ENCODE measurements at regions not wholly inside any gene's neighbourhood (a gene's known extent, or its start where the extent isn't known, plus 50 kb on each side); places are given as distances from the start of the nearest gene placed in this dataset.

DNA sequence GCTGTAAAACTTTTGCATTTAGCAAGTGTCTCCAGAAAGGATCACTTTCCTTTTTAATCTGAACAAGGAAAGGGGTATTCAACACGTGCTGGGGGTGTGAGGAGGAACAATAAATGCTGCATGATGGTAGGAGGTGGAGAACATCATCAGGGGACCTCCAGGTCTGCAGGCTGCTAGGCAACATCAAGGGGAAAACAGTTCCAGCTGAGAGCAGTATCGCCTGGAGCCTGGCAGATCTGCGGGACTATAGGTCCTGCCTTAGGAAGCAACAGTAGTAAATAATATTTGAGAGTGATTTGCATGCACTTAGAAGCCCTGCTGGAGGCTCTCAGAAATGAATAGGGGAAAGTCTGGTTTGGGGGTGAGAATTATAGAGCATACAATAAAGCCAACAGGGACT, 175.6 kb downstream of the SUCLG1 start:
- no peak overlapping the region for H3K4me3 ChIP-seq (ENCODE audit: low read depth, low read length)
- no peak for DNase-seq (ENCODE audit: low read depth, low spot score)
- in situ Hi-C loops (cut with HindIII; ENCODE audit: low sequenced_read_pairs), result no loop called here
- TF ChIP-seq, protein P1, sequence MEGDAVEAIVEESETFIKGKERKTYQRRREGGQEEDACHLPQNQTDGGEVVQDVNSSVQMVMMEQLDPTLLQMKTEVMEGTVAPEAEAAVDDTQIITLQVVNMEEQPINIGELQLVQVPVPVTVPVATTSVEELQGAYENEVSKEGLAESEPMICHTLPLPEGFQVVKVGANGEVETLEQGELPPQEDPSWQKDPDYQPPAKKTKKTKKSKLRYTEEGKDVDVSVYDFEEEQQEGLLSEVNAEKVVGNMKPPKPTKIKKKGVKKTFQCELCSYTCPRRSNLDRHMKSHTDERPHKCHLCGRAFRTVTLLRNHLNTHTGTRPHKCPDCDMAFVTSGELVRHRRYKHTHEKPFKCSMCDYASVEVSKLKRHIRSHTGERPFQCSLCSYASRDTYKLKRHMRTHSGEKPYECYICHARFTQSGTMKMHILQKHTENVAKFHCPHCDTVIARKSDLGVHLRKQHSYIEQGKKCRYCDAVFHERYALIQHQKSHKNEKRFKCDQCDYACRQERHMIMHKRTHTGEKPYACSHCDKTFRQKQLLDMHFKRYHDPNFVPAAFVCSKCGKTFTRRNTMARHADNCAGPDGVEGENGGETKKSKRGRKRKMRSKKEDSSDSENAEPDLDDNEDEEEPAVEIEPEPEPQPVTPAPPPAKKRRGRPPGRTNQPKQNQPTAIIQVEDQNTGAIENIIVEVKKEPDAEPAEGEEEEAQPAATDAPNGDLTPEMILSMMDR (IDR thresholded peaks at IDR 0.05; ENCODE audit: low read depth, low read length), result no peak

DNA sequence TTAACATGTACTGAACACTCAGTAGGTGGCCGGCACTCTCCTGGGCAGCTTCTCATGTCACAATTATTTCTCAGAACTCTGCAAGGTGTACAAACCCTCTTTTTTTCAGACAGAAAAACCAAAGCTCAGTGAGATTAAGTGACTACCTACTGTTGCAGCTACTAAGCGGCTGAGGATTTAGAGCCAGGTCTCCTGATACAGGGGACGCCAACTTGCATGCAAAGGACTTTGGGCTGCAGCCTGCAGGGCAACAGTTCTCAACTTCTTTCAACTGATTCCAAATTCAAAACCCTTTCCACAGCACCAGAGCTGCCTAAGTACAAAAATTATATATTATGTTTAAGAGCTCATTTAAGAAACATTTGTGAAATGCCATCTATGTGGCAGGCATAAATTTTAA, 177.6 kb downstream of the SUCLG1 start:
- H3K4me3 ChIP-seq (ENCODE audit: low read depth, low read length), result no peak overlapping the region
- in situ Hi-C loops (cut with HindIII; ENCODE audit: low sequenced_read_pairs), result no loop called here
- DNase-seq (ENCODE audit: low read depth, low spot score), result no peak
- TF ChIP-seq, protein P1 (IDR thresholded peaks at IDR 0.05; ENCODE audit: low read depth, low read length), result no peak

DNA sequence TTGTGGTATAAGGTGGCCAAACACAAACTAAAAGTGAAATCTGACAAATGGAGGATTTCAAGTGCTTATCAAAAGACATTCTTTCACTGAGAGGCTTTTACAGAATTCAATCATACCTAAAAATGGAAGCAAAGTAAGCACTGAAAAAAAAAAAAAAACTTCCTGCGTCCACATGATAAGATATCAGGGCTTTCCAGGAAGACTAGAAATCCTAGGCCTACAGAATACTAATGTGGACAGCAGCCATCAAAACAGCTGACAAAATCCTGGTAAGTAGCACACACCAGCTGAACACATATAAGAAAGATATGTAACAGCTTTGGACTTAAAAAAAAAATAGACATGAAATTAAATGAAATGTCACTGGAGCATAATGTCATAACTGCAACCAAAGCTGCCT, 178.2 kb downstream of the SUCLG1 start:
- no peak overlapping the region for H3K4me3 ChIP-seq (ENCODE audit: low read depth, low read length)
- TF ChIP-seq, protein P1 (IDR thresholded peaks at IDR 0.05; ENCODE audit: low read depth, low read length), result no peak
- DNase-seq (ENCODE audit: low read depth, low spot score), result no peak
- in situ Hi-C loops (cut with HindIII; ENCODE audit: low sequenced_read_pairs), result no loop called here

DNA sequence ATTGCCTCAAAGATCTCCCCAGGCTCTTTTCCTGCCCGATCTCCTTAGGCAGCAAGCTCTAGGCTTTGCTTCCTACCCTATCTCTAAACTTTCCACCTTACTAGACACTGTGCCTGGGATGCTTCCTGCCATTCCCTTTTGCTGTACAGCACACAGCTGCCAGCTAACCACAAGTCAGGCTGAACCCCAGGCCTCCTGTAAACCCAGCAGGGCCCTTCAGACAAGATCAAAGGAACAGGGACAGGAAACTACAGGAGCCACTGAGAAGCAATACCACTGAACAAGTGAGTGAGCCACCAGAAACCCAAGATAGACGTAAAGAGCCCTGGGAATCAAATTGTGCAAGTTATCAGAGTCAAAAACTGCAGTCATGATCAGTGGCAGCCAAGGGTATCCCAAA, 180.7 kb downstream of the SUCLG1 start:
- in situ Hi-C loops (cut with HindIII; ENCODE audit: low sequenced_read_pairs), result no loop called here
- H3K4me3 ChIP-seq (ENCODE audit: low read depth, low read length), result no peak overlapping the region
- TF ChIP-seq, protein P1 (IDR thresholded peaks at IDR 0.05; ENCODE audit: low read depth, low read length), result no peak
- no peak for DNase-seq (ENCODE audit: low read depth, low spot score)

DNA sequence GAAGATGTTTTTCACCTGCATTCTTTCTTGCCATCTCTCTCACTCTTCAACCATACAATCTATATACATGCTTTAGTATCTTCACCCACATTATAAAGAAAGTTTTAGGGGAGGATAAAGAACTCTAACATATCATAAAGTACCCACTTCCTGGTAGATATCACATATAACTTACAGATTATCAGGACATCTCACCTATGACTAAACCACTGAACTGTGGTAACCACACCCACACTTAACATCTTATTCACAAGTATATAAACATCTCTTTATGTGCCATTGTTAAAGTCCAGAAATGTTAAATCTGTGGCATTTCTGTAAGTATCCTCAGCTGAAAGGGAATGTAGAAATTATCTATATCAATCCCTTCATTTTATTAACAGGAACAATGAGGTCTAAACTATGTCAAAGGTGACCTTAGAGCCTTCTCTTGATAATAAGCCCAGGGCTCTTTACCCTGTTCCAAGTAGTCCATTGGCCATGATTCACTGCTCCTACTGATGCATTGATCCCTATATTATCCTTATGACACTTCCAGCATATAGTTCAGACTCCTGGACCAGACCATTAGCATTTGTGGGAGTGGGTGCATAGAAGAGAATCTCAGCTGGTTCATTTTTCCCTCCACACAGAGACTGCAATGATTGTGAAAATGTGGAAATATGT, 182.4 kb downstream of the SUCLG1 start:
- in situ Hi-C loops (cut with HindIII; ENCODE audit: low sequenced_read_pairs), result no loop called here
- H3K4me3 ChIP-seq (ENCODE audit: low read depth, low read length), result no peak overlapping the region
- no peak for DNase-seq (ENCODE audit: low read depth, low spot score)
- TF ChIP-seq, protein P1 (IDR thresholded peaks at IDR 0.05; ENCODE audit: low read depth, low read length), result no peak

DNA sequence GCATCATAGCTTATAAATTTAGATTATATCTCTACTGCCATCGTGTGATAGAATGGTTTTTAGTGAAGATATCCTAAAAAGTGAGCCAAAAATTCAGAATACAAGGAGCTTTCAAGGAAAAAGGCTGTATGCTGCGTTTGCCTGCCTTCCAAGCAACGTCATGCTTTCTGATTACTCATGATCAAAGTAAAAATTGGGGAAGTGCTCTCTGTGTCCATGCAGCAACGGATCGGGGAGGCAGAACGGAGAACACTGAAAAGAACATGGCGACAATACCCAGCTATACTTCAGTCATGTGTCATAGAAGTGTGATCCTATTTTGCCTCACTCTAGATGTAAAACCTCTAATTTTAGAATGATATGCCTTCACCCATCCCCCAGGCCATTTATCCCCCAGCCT, 185.7 kb downstream of the SUCLG1 start:
- TF ChIP-seq, protein P1 (IDR thresholded peaks at IDR 0.05; ENCODE audit: low read depth, low read length), result no peak
- H3K4me3 ChIP-seq (ENCODE audit: low read depth, low read length), result no peak overlapping the region
- in situ Hi-C loops (cut with HindIII; ENCODE audit: low sequenced_read_pairs), result no loop called here
- DNase-seq (ENCODE audit: low read depth, low spot score), result no peak

Data from astrocyte of the spinal cord (primary cell).